GM23338 (cell line): ENCODE measurements at regions not wholly inside any gene's neighbourhood (a gene's known extent, or its start where the extent isn't known, plus 50 kb on each side); places are given as distances from the start of the nearest gene placed in this dataset.

Experiments used
- ATAC-seq: fragments of 200-7000 bp; cut with Tn5 transposase; 3 replicates; pipeline ENCODE4 v1.9.1; 2020
- DNase-seq: peaks from one replicate; pipeline ENCODE4 v3.0.0-alpha.2; 2015; ENCODE audit warnings: low spot score
- H2AFZ ChIP-seq: fragments of 200-600 bp; sonication (generic); 2 replicates; pipeline ENCODE4 v1.8.0; 2016; ENCODE audit warnings: antibody characterized with exemption, mild to moderate bottlenecking, moderate library complexity
- H3F3A ChIP-seq: fragments of 200-600 bp; sonication (generic); replicated peaks from 2 replicates; pipeline ENCODE4 v1.8.0; 2017; ENCODE audit warnings: antibody characterized with exemption, mixed run types, low read depth
- H3K27ac ChIP-seq: fragments of 200-600 bp; sonication (generic); 2 replicates; pipeline ENCODE4 v1.6.1; 2016; ENCODE audit warnings: low read depth
- H3K27me3 ChIP-seq: fragments of 200-600 bp; sonication (generic); 2 replicates; pipeline ENCODE4 v1.8.0; 2016; ENCODE audit warnings: mild to moderate bottlenecking, mixed run types, moderate library complexity; ENCODE audit not compliant: insufficient read depth
- H3K36me3 ChIP-seq: fragments of 200-600 bp; sonication (generic); 2 replicates; pipeline ENCODE4 v1.8.0; 2016; ENCODE audit warnings: mild to moderate bottlenecking; ENCODE audit not compliant: insufficient read depth
- H3K4me1 ChIP-seq: fragments of 200-600 bp; sonication (generic); 2 replicates; pipeline ENCODE4 v1.8.0; 2016; ENCODE audit warnings: mild to moderate bottlenecking, moderate library complexity; ENCODE audit not compliant: insufficient read depth
- H3K4me2 ChIP-seq: fragments of 200-600 bp; sonication (generic); 2 replicates; pipeline ENCODE4 v1.7.1; 2017; ENCODE audit warnings: mixed run types
- H3K4me3 ChIP-seq: fragments of 200-600 bp; sonication (generic); 2 replicates; pipeline ENCODE4 v1.6.1; 2016; ENCODE audit warnings: mixed run types
- H3K79me2 ChIP-seq: fragments of 200-600 bp; sonication (generic); replicated peaks from 2 replicates; pipeline ENCODE4 v1.8.0; 2017; ENCODE audit warnings: mild to moderate bottlenecking; ENCODE audit not compliant: insufficient read depth
- H3K9me2 ChIP-seq: fragments of 200-600 bp; sonication (generic); 2 replicates; pipeline ENCODE4 v1.8.0; 2017; ENCODE audit not compliant: insufficient read depth
- H4K20me1 ChIP-seq: fragments of 200-600 bp; sonication (generic); replicated peaks from 2 replicates; pipeline ENCODE4 v1.8.0; 2017; ENCODE audit warnings: mild to moderate bottlenecking; ENCODE audit not compliant: insufficient read depth
- H3K27ac Mint-ChIP-seq: 2 replicates; pipeline ENCODE4 v1.8.0; 2020; ENCODE audit warnings: inconsistent platforms, mild to moderate bottlenecking, moderate library complexity, mixed read lengths
- H3K27me3 Mint-ChIP-seq: 3 replicates; pipeline ENCODE4 v1.8.0; 2022; ENCODE audit warnings: low read depth, mild to moderate bottlenecking, moderate library complexity, mixed read lengths, inconsistent platforms; ENCODE audit not compliant: insufficient read depth, poor library complexity
- H3K36me3 Mint-ChIP-seq: 3 replicates; pipeline ENCODE4 v1.8.0; 2021; ENCODE audit warnings: low read depth, mild to moderate bottlenecking, inconsistent platforms, moderate library complexity, mixed read lengths
- H3K4me1 Mint-ChIP-seq: 3 replicates; pipeline ENCODE4 v1.8.0; 2020; ENCODE audit warnings: mild to moderate bottlenecking, inconsistent platforms, mixed read lengths
- H3K4me3 Mint-ChIP-seq: 3 replicates; pipeline ENCODE4 v1.8.0; 2021; ENCODE audit warnings: moderate library complexity, mild to moderate bottlenecking, inconsistent platforms, mixed read lengths
- H3K9me3 Mint-ChIP-seq: 3 replicates; pipeline ENCODE4 v1.8.0; 2020; ENCODE audit warnings: moderate library complexity, mild to moderate bottlenecking, inconsistent platforms, mixed read lengths
- CREB1 ChIP-seq: fragments of 250-450 bp; sonication (Bioruptor Pico); IDR thresholded peaks from 2 replicates; pipeline ENCODE4 v1.5.0; 2020; ENCODE audit warnings: low read depth, mild to moderate bottlenecking, moderate library complexity
- EZH2 ChIP-seq: fragments of 200-600 bp; sonication (generic); IDR thresholded peaks from one replicate; pipeline ENCODE4 v1.8.0; 2017; ENCODE audit warnings: antibody characterized with exemption, mild to moderate bottlenecking, low read depth; ENCODE audit not compliant: unreplicated experiment
- EZH2phosphoT487 ChIP-seq: fragments of 200-600 bp; sonication (generic); IDR thresholded peaks from one replicate; pipeline ENCODE4 v1.8.1; 2018; ENCODE audit warnings: antibody characterized with exemption; ENCODE audit not compliant: unreplicated experiment
- JUNB ChIP-seq: IDR thresholded peaks from one replicate; pipeline ENCODE4 v1.6.1; 2016; ENCODE audit warnings: antibody characterized with exemption; ENCODE audit not compliant: unreplicated experiment
- NANOG ChIP-seq: IDR thresholded peaks from 2 replicates; pipeline ENCODE4 v1.6.1; 2016; ENCODE audit warnings: antibody characterized with exemption, borderline replicate concordance
- POLR2AphosphoS5 ChIP-seq: IDR thresholded peaks from 2 replicates; pipeline ENCODE4 v1.6.1; 2016; ENCODE audit warnings: antibody characterized with exemption, low read depth
- STAT1 ChIP-seq: IDR thresholded peaks from one replicate; pipeline ENCODE4 v1.6.1; 2016; ENCODE audit warnings: antibody characterized with exemption; ENCODE audit not compliant: unreplicated experiment
- ZNF114 ChIP-seq: fragments of 250-450 bp; sonication (Bioruptor Pico); IDR thresholded peaks from 2 replicates; pipeline ENCODE4 v1.5.0; 2020; ENCODE audit warnings: mild to moderate bottlenecking, moderate library complexity
- ZNF331 ChIP-seq: fragments of 250-450 bp; sonication (Bioruptor Pico); IDR thresholded peaks from 2 replicates; pipeline ENCODE4 v1.5.0; 2020; ENCODE audit warnings: low read depth, mild to moderate bottlenecking, moderate library complexity
- TF ChIP-seq, protein P1 (sequence below): IDR thresholded peaks from one replicate; pipeline ENCODE4 v1.6.1; 2018; ENCODE audit warnings: antibody characterized with exemption; ENCODE audit not compliant: unreplicated experiment
- TF ChIP-seq, protein P2 (sequence below): fragments of 250-450 bp; sonication (Bioruptor Pico); IDR thresholded peaks from 2 replicates; pipeline ENCODE4 v1.5.0; 2020; ENCODE audit warnings: mild to moderate bottlenecking, moderate library complexity
- TF ChIP-seq, protein P3 (sequence below), 2 experiments: fragments of 200-600 bp in 1 of 2; sonication (generic) in 1 of 2; conservative IDR thresholded peaks; 2 replicates each; pipeline versions ENCODE4 v1.5.1 to v1.6.1; 2016 to 2017; ENCODE audit warnings: antibody characterized with exemption in 2 of 2, low read depth in 2 of 2, mild to moderate bottlenecking in 2 of 2, moderate library complexity in 1 of 2
- TF ChIP-seq, protein P4 (sequence below): IDR thresholded peaks from 2 replicates; pipeline ENCODE4 v1.6.1; 2016; ENCODE audit warnings: antibody characterized with exemption

DNA sequence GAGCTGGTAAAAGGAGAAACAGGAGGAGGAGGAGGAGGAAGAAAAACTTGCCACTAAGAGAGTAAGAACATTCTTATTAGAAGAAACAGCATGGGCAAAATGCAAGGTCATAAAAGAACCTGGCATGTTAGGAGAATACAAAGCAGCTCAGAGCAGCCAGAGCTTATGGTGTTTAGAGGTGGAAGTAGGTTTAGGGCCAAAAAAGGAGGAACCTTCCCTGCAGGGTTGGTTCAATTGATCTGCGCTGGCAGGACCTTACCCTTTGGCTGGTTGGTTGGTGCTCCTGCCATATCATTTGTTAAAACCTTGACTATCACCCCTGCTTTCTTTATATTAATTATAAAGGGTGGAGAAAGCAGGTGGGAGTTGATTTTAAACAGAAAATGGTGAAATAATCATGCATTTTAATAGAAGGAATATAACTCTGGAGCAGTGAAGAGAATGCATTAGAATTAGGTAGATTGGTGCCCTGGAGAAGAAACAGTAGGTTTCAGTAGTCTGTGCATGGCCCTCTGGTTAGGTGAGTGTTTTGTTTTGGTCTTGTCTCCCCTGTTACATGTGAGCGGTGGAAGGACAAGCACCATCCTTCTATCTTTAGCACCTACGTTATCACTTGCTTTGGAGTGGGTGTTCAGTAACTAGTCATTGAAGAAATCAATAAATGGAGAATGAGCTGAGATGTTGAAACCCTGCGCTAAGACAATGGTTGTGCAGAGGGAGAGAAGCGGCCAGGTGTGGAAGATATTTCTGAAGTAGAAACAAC lies 110.4 kb upstream of the NGF start:
- Mint-ChIP-seq H3K27me3 (no peaks in the 10 kb centered on the region), H3K9me3 (no peaks in the 10 kb centered on the region), H3K4me3 (no peak overlapping the region)

More for the DNA sequence above, 110.4 kb upstream of the NGF start:
- H2AFZ ChIP-seq: no peak overlapping the region
- no peak overlapping the region for H3K4me2 ChIP-seq
- ATAC-seq (no peak), DNase-seq (no peak)
- H3K4me1 ChIP-seq: no peaks in the 10 kb centered on the region
- H3K36me3 ChIP-seq: no peaks in the 10 kb centered on the region
- no peak overlapping the region for H3K27ac ChIP-seq
- Mint-ChIP-seq H3K36me3 (no peaks in the 10 kb centered on the region), H3K4me1 (peaks cover 3% of the 10 kb centered on the region; the same call in 2 of the 3 replicates), H3K27ac (no peak overlapping the region)
- H3K27me3 ChIP-seq: no peaks in the 10 kb centered on the region
- no peaks in the 10 kb centered on the region for H4K20me1 ChIP-seq
- no peaks in the 10 kb centered on the region for H3K9me2 ChIP-seq
- H3F3A ChIP-seq: no peaks in the 10 kb centered on the region
- TF ChIP-seq ZNF331 (CRISPR knock-in tag): no peak
- TF ChIP-seq, protein P1, sequence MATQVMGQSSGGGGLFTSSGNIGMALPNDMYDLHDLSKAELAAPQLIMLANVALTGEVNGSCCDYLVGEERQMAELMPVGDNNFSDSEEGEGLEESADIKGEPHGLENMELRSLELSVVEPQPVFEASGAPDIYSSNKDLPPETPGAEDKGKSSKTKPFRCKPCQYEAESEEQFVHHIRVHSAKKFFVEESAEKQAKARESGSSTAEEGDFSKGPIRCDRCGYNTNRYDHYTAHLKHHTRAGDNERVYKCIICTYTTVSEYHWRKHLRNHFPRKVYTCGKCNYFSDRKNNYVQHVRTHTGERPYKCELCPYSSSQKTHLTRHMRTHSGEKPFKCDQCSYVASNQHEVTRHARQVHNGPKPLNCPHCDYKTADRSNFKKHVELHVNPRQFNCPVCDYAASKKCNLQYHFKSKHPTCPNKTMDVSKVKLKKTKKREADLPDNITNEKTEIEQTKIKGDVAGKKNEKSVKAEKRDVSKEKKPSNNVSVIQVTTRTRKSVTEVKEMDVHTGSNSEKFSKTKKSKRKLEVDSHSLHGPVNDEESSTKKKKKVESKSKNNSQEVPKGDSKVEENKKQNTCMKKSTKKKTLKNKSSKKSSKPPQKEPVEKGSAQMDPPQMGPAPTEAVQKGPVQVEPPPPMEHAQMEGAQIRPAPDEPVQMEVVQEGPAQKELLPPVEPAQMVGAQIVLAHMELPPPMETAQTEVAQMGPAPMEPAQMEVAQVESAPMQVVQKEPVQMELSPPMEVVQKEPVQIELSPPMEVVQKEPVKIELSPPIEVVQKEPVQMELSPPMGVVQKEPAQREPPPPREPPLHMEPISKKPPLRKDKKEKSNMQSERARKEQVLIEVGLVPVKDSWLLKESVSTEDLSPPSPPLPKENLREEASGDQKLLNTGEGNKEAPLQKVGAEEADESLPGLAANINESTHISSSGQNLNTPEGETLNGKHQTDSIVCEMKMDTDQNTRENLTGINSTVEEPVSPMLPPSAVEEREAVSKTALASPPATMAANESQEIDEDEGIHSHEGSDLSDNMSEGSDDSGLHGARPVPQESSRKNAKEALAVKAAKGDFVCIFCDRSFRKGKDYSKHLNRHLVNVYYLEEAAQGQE: no peak
- TF ChIP-seq, protein P2, sequence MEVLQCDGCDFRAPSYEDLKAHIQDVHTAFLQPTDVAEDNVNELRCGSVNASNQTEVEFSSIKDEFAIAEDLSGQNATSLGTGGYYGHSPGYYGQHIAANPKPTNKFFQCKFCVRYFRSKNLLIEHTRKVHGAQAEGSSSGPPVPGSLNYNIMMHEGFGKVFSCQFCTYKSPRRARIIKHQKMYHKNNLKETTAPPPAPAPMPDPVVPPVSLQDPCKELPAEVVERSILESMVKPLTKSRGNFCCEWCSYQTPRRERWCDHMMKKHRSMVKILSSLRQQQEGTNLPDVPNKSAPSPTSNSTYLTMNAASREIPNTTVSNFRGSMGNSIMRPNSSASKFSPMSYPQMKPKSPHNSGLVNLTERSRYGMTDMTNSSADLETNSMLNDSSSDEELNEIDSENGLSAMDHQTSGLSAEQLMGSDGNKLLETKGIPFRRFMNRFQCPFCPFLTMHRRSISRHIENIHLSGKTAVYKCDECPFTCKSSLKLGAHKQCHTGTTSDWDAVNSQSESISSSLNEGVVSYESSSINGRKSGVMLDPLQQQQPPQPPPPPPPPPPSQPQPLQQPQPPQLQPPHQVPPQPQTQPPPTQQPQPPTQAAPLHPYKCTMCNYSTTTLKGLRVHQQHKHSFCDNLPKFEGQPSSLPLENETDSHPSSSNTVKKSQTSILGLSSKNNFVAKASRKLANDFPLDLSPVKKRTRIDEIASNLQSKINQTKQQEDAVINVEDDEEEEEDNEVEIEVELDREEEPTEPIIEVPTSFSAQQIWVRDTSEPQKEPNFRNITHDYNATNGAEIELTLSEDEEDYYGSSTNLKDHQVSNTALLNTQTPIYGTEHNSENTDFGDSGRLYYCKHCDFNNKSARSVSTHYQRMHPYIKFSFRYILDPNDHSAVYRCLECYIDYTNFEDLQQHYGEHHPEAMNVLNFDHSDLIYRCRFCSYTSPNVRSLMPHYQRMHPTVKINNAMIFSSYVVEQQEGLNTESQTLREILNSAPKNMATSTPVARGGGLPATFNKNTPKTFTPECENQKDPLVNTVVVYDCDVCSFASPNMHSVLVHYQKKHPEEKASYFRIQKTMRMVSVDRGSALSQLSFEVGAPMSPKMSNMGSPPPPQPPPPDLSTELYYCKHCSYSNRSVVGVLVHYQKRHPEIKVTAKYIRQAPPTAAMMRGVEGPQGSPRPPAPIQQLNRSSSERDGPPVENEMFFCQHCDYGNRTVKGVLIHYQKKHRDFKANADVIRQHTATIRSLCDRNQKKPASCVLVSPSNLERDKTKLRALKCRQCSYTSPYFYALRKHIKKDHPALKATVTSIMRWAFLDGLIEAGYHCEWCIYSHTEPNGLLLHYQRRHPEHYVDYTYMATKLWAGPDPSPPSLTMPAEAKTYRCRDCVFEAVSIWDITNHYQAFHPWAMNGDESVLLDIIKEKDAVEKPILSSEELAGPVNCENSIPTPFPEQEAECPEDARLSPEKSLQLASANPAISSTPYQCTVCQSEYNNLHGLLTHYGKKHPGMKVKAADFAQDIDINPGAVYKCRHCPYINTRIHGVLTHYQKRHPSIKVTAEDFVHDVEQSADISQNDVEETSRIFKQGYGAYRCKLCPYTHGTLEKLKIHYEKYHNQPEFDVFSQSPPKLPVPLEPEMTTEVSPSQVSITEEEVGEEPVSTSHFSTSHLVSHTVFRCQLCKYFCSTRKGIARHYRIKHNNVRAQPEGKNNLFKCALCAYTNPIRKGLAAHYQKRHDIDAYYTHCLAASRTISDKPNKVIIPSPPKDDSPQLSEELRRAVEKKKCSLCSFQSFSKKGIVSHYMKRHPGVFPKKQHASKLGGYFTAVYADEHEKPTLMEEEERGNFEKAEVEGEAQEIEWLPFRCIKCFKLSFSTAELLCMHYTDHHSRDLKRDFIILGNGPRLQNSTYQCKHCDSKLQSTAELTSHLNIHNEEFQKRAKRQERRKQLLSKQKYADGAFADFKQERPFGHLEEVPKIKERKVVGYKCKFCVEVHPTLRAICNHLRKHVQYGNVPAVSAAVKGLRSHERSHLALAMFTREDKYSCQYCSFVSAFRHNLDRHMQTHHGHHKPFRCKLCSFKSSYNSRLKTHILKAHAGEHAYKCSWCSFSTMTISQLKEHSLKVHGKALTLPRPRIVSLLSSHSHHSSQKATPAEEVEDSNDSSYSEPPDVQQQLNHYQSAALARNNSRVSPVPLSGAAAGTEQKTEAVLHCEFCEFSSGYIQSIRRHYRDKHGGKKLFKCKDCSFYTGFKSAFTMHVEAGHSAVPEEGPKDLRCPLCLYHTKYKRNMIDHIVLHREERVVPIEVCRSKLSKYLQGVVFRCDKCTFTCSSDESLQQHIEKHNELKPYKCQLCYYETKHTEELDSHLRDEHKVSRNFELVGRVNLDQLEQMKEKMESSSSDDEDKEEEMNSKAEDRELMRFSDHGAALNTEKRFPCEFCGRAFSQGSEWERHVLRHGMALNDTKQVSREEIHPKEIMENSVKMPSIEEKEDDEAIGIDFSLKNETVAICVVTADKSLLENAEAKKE (CRISPR knock-in tag): no peak
- TF ChIP-seq JUNB: no peak
- TF ChIP-seq POLR2AphosphoS5: no peak
- TF ChIP-seq, protein P3, sequence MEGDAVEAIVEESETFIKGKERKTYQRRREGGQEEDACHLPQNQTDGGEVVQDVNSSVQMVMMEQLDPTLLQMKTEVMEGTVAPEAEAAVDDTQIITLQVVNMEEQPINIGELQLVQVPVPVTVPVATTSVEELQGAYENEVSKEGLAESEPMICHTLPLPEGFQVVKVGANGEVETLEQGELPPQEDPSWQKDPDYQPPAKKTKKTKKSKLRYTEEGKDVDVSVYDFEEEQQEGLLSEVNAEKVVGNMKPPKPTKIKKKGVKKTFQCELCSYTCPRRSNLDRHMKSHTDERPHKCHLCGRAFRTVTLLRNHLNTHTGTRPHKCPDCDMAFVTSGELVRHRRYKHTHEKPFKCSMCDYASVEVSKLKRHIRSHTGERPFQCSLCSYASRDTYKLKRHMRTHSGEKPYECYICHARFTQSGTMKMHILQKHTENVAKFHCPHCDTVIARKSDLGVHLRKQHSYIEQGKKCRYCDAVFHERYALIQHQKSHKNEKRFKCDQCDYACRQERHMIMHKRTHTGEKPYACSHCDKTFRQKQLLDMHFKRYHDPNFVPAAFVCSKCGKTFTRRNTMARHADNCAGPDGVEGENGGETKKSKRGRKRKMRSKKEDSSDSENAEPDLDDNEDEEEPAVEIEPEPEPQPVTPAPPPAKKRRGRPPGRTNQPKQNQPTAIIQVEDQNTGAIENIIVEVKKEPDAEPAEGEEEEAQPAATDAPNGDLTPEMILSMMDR (conservative IDR thresholded peaks at IDR 0.05; ENCODE audit: low read depth in 2 of 2): no peak
- TF ChIP-seq EZH2: no peak
- no peak for TF ChIP-seq ZNF114 (CRISPR knock-in tag)
- TF ChIP-seq STAT1: no peak
- no peak for TF ChIP-seq EZH2phosphoT487
- no peak for TF ChIP-seq CREB1 (CRISPR knock-in tag)
- TF ChIP-seq, protein P4, sequence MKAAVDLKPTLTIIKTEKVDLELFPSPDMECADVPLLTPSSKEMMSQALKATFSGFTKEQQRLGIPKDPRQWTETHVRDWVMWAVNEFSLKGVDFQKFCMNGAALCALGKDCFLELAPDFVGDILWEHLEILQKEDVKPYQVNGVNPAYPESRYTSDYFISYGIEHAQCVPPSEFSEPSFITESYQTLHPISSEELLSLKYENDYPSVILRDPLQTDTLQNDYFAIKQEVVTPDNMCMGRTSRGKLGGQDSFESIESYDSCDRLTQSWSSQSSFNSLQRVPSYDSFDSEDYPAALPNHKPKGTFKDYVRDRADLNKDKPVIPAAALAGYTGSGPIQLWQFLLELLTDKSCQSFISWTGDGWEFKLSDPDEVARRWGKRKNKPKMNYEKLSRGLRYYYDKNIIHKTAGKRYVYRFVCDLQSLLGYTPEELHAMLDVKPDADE: no peak
- no peak for TF ChIP-seq NANOG
- H3K79me2 ChIP-seq: no peaks in the 10 kb centered on the region
- no peak overlapping the region for H3K4me3 ChIP-seq
